Peyer's patch (tissue), 4 donors: ENCODE measurements at regions not wholly inside any gene's neighbourhood (a gene's known extent, or its start where the extent isn't known, plus 50 kb on each side); places are given as distances from the start of the nearest gene placed in this dataset.

Experiments
- DNase-seq, 3 donors: peaks; one replicate each; pipeline ENCODE4 v3.0.0-alpha.2; 2017 to 2019
- H3K27ac ChIP-seq, 4 donors: fragments of 200-600 bp; sonication (generic); one replicate each; pipeline ENCODE4 v1.5.1; 2016 to 2019
- H3K27me3 ChIP-seq, 2 donors: fragments of 200-600 bp; sonication (generic); one replicate each; pipeline ENCODE4 v1.5.1; 2019
- H3K36me3 ChIP-seq, 3 donors: fragments of 200-600 bp; sonication (generic); one replicate each; pipeline ENCODE4 v1.5.1; 2016 to 2019
- H3K4me1 ChIP-seq, 4 donors: fragments of 200-600 bp; sonication (generic); one replicate each; pipeline ENCODE4 v1.5.1; 2016 to 2019
- H3K4me3 ChIP-seq, 4 donors: fragments of 200-600 bp; sonication (generic); 1 replicate in 3 of 4; 2 replicates in 1 of 4; pipeline ENCODE4 v1.5.1; 2016 to 2019; ENCODE audit warnings: mild to moderate bottlenecking in 1 of 4
- H3K9me3 ChIP-seq, 4 donors: fragments of 200-600 bp; sonication (generic); one replicate each; pipeline ENCODE4 v1.5.1; 2016 to 2019; ENCODE audit warnings: mild to moderate bottlenecking in 1 of 4
- POLR2A ChIP-seq, 2 donors: fragments of 450-650 bp; IDR thresholded peaks; one replicate each; pipeline ENCODE4 v1.5.1; 2017; ENCODE audit warnings: antibody characterized with exemption in 2 of 2, mild to moderate bottlenecking in 2 of 2, moderate library complexity in 2 of 2
- TF ChIP-seq, protein P1 (sequence below), 6 experiments: fragments of 450-650 bp in 4 of 6; fragments of 200-600 bp in 2 of 6; sonication (generic) in 1 of 6; IDR thresholded peaks; one replicate each; pipeline ENCODE4 v1.5.1; 2017 to 2019; ENCODE audit warnings: antibody characterized with exemption in 6 of 6, mild to moderate bottlenecking in 3 of 6, moderate library complexity in 1 of 6

DNA sequence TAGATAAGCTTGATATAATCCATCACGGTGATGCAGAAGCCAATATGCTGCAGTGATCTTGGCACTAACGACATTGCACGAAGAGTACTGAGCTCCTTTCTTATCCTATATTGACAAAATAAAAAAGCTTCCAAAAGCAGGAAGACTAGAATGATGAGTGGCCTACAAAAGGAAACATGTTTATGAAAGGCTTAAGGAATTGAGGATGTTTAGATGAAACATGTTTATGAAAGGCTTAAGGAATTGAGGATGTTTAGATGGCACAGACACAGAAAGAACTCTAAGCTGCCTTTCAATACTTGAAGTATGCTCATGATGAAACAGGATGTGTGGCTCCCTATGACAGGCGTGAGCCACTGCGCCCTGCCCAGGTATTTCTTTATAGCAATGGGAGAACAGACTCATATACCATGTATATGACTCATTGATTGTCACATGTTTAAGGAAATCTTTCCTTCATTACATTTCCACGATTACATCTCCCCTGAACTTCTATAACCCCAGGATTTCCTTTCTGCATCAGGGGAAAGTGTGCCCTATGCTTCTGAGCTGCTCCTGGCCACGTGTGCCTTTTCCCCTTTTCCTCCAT lies 690.8 kb upstream of the ARGLU1 start:
- Histone ChIP-seq H3K36me3 (no peaks in the 10 kb centered on the region), H3K27ac (no peak overlapping the region), H3K27me3 (no peaks in the 10 kb centered on the region), H3K4me1 (no peaks in the 10 kb centered on the region), H3K9me3 (no peaks in the 10 kb centered on the region), H3K4me3 (no peak overlapping the region)
- DNase-seq: no peak
- no peak for TF ChIP-seq POLR2A (IDR thresholded peaks at IDR 0.05)
- TF ChIP-seq, protein P1, sequence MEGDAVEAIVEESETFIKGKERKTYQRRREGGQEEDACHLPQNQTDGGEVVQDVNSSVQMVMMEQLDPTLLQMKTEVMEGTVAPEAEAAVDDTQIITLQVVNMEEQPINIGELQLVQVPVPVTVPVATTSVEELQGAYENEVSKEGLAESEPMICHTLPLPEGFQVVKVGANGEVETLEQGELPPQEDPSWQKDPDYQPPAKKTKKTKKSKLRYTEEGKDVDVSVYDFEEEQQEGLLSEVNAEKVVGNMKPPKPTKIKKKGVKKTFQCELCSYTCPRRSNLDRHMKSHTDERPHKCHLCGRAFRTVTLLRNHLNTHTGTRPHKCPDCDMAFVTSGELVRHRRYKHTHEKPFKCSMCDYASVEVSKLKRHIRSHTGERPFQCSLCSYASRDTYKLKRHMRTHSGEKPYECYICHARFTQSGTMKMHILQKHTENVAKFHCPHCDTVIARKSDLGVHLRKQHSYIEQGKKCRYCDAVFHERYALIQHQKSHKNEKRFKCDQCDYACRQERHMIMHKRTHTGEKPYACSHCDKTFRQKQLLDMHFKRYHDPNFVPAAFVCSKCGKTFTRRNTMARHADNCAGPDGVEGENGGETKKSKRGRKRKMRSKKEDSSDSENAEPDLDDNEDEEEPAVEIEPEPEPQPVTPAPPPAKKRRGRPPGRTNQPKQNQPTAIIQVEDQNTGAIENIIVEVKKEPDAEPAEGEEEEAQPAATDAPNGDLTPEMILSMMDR (IDR thresholded peaks at IDR 0.05): no peak

DNA sequence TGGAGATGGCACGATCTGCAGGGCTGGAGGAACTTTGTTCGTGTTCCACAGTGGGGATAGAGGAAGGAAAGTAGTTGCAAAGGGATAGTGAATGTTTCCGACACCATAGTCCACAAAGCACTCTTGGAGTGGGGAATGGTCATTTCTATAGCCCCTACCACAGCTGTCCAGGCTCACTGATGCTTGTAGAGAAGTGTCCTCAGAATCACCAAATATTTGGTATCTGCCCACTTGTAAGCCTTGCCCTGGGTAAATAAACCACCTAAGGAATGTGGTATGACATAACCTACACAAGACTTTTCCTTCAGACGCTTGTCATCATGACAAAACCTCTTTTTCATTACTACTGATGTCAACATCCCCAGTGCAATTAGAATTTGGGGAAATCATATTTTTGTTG lies 686.5 kb upstream of the ARGLU1 start:
- H3K27me3 ChIP-seq: no peaks in the 10 kb centered on the region
- no peaks in the 10 kb centered on the region for H3K36me3 ChIP-seq
- H3K4me1 ChIP-seq: no peaks in the 10 kb centered on the region
- H3K27ac ChIP-seq: no peak overlapping the region
- H3K9me3 ChIP-seq: no peaks in the 10 kb centered on the region
- no peak for TF ChIP-seq POLR2A (IDR thresholded peaks at IDR 0.05)
- TF ChIP-seq, protein P1 (IDR thresholded peaks at IDR 0.05): no peak
- no peak overlapping the region for H3K4me3 ChIP-seq
- no peak for DNase-seq

DNA sequence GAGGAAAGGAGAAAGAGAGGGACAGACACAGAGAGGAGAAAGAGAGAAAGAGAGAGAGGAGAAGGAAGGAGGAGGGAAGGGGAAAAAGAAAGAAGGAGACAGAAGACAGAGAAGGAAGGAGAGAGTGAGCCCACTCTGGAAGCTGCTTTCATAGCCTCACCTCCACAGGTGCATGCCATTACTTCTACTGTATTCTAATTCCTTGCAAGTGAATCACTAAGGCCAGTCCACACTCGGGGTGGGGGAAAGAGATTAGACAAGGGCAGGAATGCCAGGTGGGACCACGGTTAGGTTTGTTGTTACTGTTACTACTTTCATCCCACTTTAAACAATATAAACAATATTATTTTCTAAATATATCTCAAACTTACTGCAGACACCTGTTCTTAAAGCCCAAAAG lies 684.5 kb upstream of the ARGLU1 start:
- no peaks in the 10 kb centered on the region for H3K36me3 ChIP-seq
- TF ChIP-seq, protein P1 (IDR thresholded peaks at IDR 0.05): no peak
- no peak for TF ChIP-seq POLR2A (IDR thresholded peaks at IDR 0.05)
- no peaks in the 10 kb centered on the region for H3K9me3 ChIP-seq
- no peak overlapping the region for H3K4me3 ChIP-seq
- no peak overlapping the region for H3K27ac ChIP-seq
- H3K4me1 ChIP-seq: no peaks in the 10 kb centered on the region
- H3K27me3 ChIP-seq: no peaks in the 10 kb centered on the region
- no peak for DNase-seq

DNA sequence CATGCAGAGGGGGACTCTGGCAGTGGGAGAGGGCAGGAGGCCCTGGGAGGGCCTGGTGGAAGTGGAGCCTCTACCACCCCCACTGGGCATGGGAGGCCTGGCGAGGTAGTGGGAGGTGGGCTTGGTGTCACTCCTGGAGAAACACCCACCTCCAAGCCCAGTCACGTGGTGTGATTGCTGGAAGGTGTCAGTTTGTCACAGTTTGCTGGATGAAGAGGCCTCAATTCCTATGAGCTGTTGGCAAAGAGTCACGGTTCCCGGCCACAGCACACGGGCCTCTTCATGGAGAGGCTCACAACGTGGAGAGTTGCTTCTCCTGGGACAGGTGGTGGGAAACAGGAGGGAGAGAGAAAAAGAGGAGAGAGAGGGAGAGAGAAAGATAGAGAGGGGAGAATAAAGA lies 684.1 kb upstream of the ARGLU1 start:
- DNase-seq: no peak
- Histone ChIP-seq H3K9me3 (no peaks in the 10 kb centered on the region), H3K4me3 (no peak overlapping the region), H3K36me3 (no peaks in the 10 kb centered on the region), H3K27ac (no peak overlapping the region), H3K27me3 (no peaks in the 10 kb centered on the region), H3K4me1 (no peaks in the 10 kb centered on the region)
- TF ChIP-seq POLR2A (IDR thresholded peaks at IDR 0.05): no peak
- TF ChIP-seq, protein P1 (IDR thresholded peaks at IDR 0.05): no peak

DNA sequence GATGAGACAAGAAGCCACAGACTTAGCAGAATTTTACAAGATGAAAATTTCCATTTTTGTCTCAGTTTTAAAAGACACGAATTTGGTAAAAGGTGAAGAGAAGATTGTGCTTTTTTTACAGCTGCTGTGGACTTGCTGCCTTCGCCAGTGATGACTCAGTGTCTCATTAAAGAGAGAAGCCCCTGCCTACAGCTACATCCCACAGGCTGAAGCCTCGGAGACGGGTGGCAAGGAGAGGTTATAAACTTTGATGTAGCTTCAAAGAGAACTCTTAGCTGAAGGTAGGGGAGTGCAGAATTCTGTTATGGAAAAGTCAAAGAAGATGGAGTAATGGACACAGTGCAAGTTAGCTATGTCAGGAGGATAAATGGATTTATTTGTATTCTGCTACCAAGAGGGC lies 683.4 kb upstream of the ARGLU1 start:
- no peaks in the 10 kb centered on the region for H3K9me3 ChIP-seq
- H3K36me3 ChIP-seq: no peaks in the 10 kb centered on the region
- H3K27ac ChIP-seq: no peak overlapping the region
- H3K4me1 ChIP-seq: no peaks in the 10 kb centered on the region
- H3K27me3 ChIP-seq: no peaks in the 10 kb centered on the region
- no peak for DNase-seq
- no peak overlapping the region for H3K4me3 ChIP-seq
- TF ChIP-seq, protein P1 (IDR thresholded peaks at IDR 0.05): no peak
- TF ChIP-seq POLR2A (IDR thresholded peaks at IDR 0.05): no peak

DNA sequence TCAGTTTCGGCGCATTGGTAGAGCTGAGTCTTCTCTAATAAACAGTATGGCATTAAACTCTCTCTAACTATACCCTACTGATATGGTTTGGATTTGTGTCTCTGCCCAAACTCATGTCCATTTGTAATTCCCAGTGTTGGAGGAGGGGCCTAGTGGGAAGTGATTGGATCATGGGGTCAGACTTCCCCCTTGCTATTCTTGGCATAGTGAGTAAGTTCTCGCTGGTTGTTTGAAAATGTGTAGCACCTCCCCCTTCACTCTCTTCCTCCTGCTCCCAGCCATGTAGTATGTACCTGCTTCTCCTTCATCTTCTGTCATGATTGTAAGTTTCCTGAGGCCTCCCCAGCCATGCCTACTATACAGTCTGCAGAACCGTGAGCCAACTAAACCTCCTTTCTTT lies 682.7 kb upstream of the ARGLU1 start:
- Histone ChIP-seq H3K9me3 (no peaks in the 10 kb centered on the region), H3K27ac (no peak overlapping the region), H3K4me3 (no peak overlapping the region), H3K36me3 (no peaks in the 10 kb centered on the region), H3K27me3 (no peaks in the 10 kb centered on the region), H3K4me1 (no peaks in the 10 kb centered on the region)
- no peak for DNase-seq
- TF ChIP-seq, protein P1 (IDR thresholded peaks at IDR 0.05): no peak
- TF ChIP-seq POLR2A (IDR thresholded peaks at IDR 0.05): no peak
